H9 (cell line): ENCODE measurements at regions not wholly inside any gene's neighbourhood (a gene's known extent, or its start where the extent isn't known, plus 50 kb on each side); places are given as distances from the start of the nearest gene placed in this dataset.
A peak's percentile ranks its signal among the peaks of the same experiment; 100 is the strongest.

Experiments
- DNase-seq: peaks from one replicate; pipeline ENCODE4 v3.0.0-alpha.2; 2017
- H2AFZ ChIP-seq: one replicate; pipeline ENCODE4 v1.6.1; 2013; ENCODE audit warnings: mild to moderate bottlenecking, low read length, control low read depth, moderate library complexity
- H2AK5ac ChIP-seq: 2 replicates; pipeline ENCODE4 v1.6.1; 2013; ENCODE audit warnings: low read length, control low read depth, mixed read lengths; ENCODE audit not compliant: insufficient read length
- H2BK120ac ChIP-seq: one replicate; pipeline ENCODE4 v1.6.1; 2013; ENCODE audit warnings: low read depth, mild to moderate bottlenecking, low read length, control low read depth, inconsistent platforms; ENCODE audit not compliant: poor library complexity, severe bottlenecking
- H2BK12ac ChIP-seq: 2 replicates; pipeline ENCODE4 v1.6.1; 2013; ENCODE audit warnings: low read length, control low read depth, mixed read lengths, low read depth; ENCODE audit not compliant: insufficient read length
- H2BK15ac ChIP-seq: 2 replicates; pipeline ENCODE4 v1.6.1; 2013; ENCODE audit warnings: low read depth, low read length, control low read depth
- H2BK20ac ChIP-seq: one replicate; pipeline ENCODE4 v1.6.1; 2013; ENCODE audit warnings: low read depth, mild to moderate bottlenecking, low read length, control low read depth, inconsistent platforms; ENCODE audit not compliant: poor library complexity, severe bottlenecking
- H2BK5ac ChIP-seq: 2 replicates; pipeline ENCODE4 v1.6.1; 2013; ENCODE audit warnings: low read length, control low read depth, mixed read lengths; ENCODE audit not compliant: insufficient read length
- H3K14ac ChIP-seq: 2 replicates; pipeline ENCODE4 v1.6.1; 2013; ENCODE audit warnings: low read length, control low read depth; ENCODE audit not compliant: insufficient read depth
- H3K18ac ChIP-seq: 2 replicates; pipeline ENCODE4 v1.6.1; 2013; ENCODE audit warnings: low read depth, mild to moderate bottlenecking, mixed read lengths, low read length, control low read depth; ENCODE audit not compliant: insufficient read length
- H3K23ac ChIP-seq: 2 replicates; pipeline ENCODE4 v1.6.1; 2013; ENCODE audit warnings: low read length, control low read depth, mixed read lengths, low read depth; ENCODE audit not compliant: insufficient read length
- H3K23me2 ChIP-seq: 2 replicates; pipeline ENCODE4 v1.6.1; 2013; ENCODE audit warnings: low read depth, mild to moderate bottlenecking, mixed read lengths, low read length, control low read depth; ENCODE audit not compliant: insufficient read length, poor library complexity, severe bottlenecking
- H3K27ac ChIP-seq: 2 replicates; pipeline ENCODE4 v1.5.1; 2013; ENCODE audit warnings: low read length, control low read depth, mixed read lengths, low read depth; ENCODE audit not compliant: insufficient read length
- H3K27me3 ChIP-seq: 2 replicates; pipeline ENCODE4 v1.6.1; 2013; ENCODE audit warnings: low read length, control low read depth, inconsistent platforms; ENCODE audit not compliant: insufficient read depth
- H3K4ac ChIP-seq: 2 replicates; pipeline ENCODE4 v1.6.1; 2013; ENCODE audit warnings: low read depth, mild to moderate bottlenecking, control low read depth, inconsistent platforms, low read length, moderate library complexity
- H3K4me1 ChIP-seq: 2 replicates; pipeline ENCODE4 v1.6.1; 2013; ENCODE audit warnings: low read length, control low read depth, inconsistent platforms; ENCODE audit not compliant: insufficient read depth
- H3K4me2 ChIP-seq: 2 replicates; pipeline ENCODE4 v1.6.1; 2013; ENCODE audit warnings: low read length, control low read depth, mixed read lengths; ENCODE audit not compliant: insufficient read length, insufficient read depth
- H3K56ac ChIP-seq: 2 replicates; pipeline ENCODE4 v1.6.1; 2013; ENCODE audit warnings: low read depth, mild to moderate bottlenecking, mixed read lengths, low read length, control low read depth; ENCODE audit not compliant: insufficient read length
- H3K79me1 ChIP-seq: 2 replicates; pipeline ENCODE4 v1.6.1; 2013; ENCODE audit warnings: low read depth, mild to moderate bottlenecking, moderate library complexity, low read length, control low read depth, inconsistent platforms; ENCODE audit not compliant: insufficient read depth, poor library complexity, severe bottlenecking
- H3K79me2 ChIP-seq: 2 replicates; pipeline ENCODE4 v1.6.1; 2013; ENCODE audit warnings: low read length, control low read depth, inconsistent platforms; ENCODE audit not compliant: insufficient read depth
- H3K9ac ChIP-seq: 2 replicates; pipeline ENCODE4 v1.6.1; 2013; ENCODE audit warnings: low read length, control low read depth, mixed read lengths; ENCODE audit not compliant: insufficient read length; ENCODE audit errors: extremely low read depth
- H3K9me3 ChIP-seq: one replicate; pipeline ENCODE4 v1.6.1; 2013; ENCODE audit warnings: low read depth, low read length, inconsistent platforms; ENCODE audit not compliant: control insufficient read depth
- H3T11ph ChIP-seq: one replicate; pipeline ENCODE4 v1.6.1; 2013; ENCODE audit warnings: mild to moderate bottlenecking, low read length, control low read depth, inconsistent platforms
- H4K20me1 ChIP-seq: one replicate; pipeline ENCODE4 v1.6.1; 2013; ENCODE audit not compliant: control insufficient read depth, insufficient read length, insufficient read depth
- H4K5ac ChIP-seq: 2 replicates; pipeline ENCODE4 v1.6.1; 2013; ENCODE audit warnings: low read depth, mild to moderate bottlenecking, mixed read lengths, low read length, control low read depth; ENCODE audit not compliant: insufficient read length
- H4K8ac ChIP-seq: replicated peaks from 2 replicates; pipeline ENCODE4 v1.6.1; 2013; ENCODE audit warnings: low read length, control low read depth, mixed read lengths, low read depth; ENCODE audit not compliant: insufficient read length
- H4K91ac ChIP-seq: 2 replicates; pipeline ENCODE4 v1.6.1; 2013; ENCODE audit warnings: low read depth, mild to moderate bottlenecking, moderate library complexity, mixed read lengths, low read length, control low read depth; ENCODE audit not compliant: insufficient read length
- H3K27ac Mint-ChIP-seq, 3 experiments: 2 replicates in 2 of 3; 3 replicates in 1 of 3; pipeline ENCODE4 v1.8.0; 2020 to 2021; ENCODE audit warnings: mixed read lengths in 3 of 3, mild to moderate bottlenecking in 1 of 3, moderate library complexity in 1 of 3
- H3K27me3 Mint-ChIP-seq: 2 replicates; pipeline ENCODE4 v1.8.0; 2021; ENCODE audit warnings: low read depth, mild to moderate bottlenecking, moderate library complexity, mixed read lengths
- H3K36me3 Mint-ChIP-seq, 3 experiments: 2 replicates in 2 of 3; 3 replicates in 1 of 3; pipeline ENCODE4 v1.8.0; 2020 to 2021; ENCODE audit warnings: low read depth in 3 of 3, mixed read lengths in 3 of 3; ENCODE audit not compliant: insufficient read depth in 1 of 3
- H3K4me1 Mint-ChIP-seq, 2 experiments: 2 replicates each; pipeline ENCODE4 v1.8.0; 2020; ENCODE audit warnings: mixed read lengths in 2 of 2
- H3K4me3 Mint-ChIP-seq, 2 experiments: 2 replicates in 1 of 2; 3 replicates in 1 of 2; pipeline ENCODE4 v1.8.0; 2020 to 2021; ENCODE audit warnings: mild to moderate bottlenecking in 2 of 2, mixed read lengths in 2 of 2, moderate library complexity in 1 of 2
- H3K9me3 Mint-ChIP-seq, 2 experiments: 2 replicates in 1 of 2; 3 replicates in 1 of 2; pipeline ENCODE4 v1.8.0; 2020; ENCODE audit warnings: mild to moderate bottlenecking in 2 of 2, mixed read lengths in 2 of 2, moderate library complexity in 1 of 2
- CTCF ChIP-seq: fragments of 200-600 bp; sonication (generic); conservative IDR thresholded peaks from 3 replicates; pipeline ENCODE4 v1.8.0; 2021; ENCODE audit warnings: antibody characterized with exemption, mild to moderate bottlenecking
- WGBS: extraction: QIAGEN DNeasy Blood & Tissue Kit; methylation state at CpG from one replicate; pipeline ENCODE4 v1.1.7; 2013; ENCODE audit warnings: missing lambda C conversion rate, low lambda C conversion rate, mixed read lengths; ENCODE audit not compliant: insufficient read length; ENCODE audit errors: extremely low coverage; 5-methylcytosine and 5-hydroxymethylcytosine counted together

GRCh38 chr4:111984169-111984819 is 161.0 kb upstream of the FAM241A start:
- Mint-ChIP-seq H3K36me3 (no peaks in the 10 kb centered on the region), H3K4me3 (no peak overlapping the region), H3K27ac (0 out of 7 replicates have a peak overlapping the region, but pooled peaks of 1 of the 3 experiments have one; percentile 19), H3K4me1 (peaks cover 15% of the 10 kb centered on the region in 2 experiments), H3K27me3 (no peaks in the 10 kb centered on the region), H3K9me3 (no peaks in the 10 kb centered on the region)
- no peak overlapping the region for H3K4ac ChIP-seq
- no peaks in the 10 kb centered on the region for H3K79me1 ChIP-seq
- H3K23ac ChIP-seq = no peak overlapping the region
- no peak overlapping the region for H3K4me2 ChIP-seq
- H2AK5ac ChIP-seq = no peak overlapping the region
- no peaks in the 10 kb centered on the region for H3K9me3 ChIP-seq
- no CpG with 5 or more reads among the region's 10 CpGs for WGBS
- no peak overlapping the region for H3K9ac ChIP-seq
- no peak overlapping the region for H4K8ac ChIP-seq
- no peak overlapping the region for H2BK120ac ChIP-seq
- no peaks in the 10 kb centered on the region for H4K20me1 ChIP-seq
- no peaks in the 10 kb centered on the region for H3K27me3 ChIP-seq
- no peak overlapping the region for H2AFZ ChIP-seq
- H3K4me1 ChIP-seq = peaks cover 4% of the 10 kb centered on the region; the same call in 1 of the 2 replicates
- H3K27ac ChIP-seq = no peak overlapping the region
- no peak overlapping the region for H2BK5ac ChIP-seq
- no peak overlapping the region for H3T11ph ChIP-seq
- no peak overlapping the region for H3K56ac ChIP-seq
- no peak for DNase-seq
- no peak overlapping the region for H2BK15ac ChIP-seq
- H4K91ac ChIP-seq = no peak overlapping the region
- no peaks in the 10 kb centered on the region for H3K23me2 ChIP-seq
- H3K14ac ChIP-seq = no peak overlapping the region
- H2BK12ac ChIP-seq = no peak overlapping the region
- H3K18ac ChIP-seq = no peak overlapping the region
- no peak for TF ChIP-seq CTCF
- no peaks in the 10 kb centered on the region for H3K79me2 ChIP-seq
- H2BK20ac ChIP-seq = no peak overlapping the region
- H4K5ac ChIP-seq = no peak overlapping the region
